Mesendoderm (in vitro differentiated cells): ENCODE measurements at regions not wholly inside any gene's neighbourhood (a gene's known extent, or its start where the extent isn't known, plus 50 kb on each side); places are given as distances from the start of the nearest gene placed in this dataset.

Experiments
- DNase-seq: peaks from one replicate; pipeline ENCODE4 v3.0.0; 2013
- H2AK5ac ChIP-seq: 2 replicates; pipeline ENCODE4 v1.6.1; 2013; ENCODE audit warnings: low read length, inconsistent platforms
- H2BK120ac ChIP-seq: 2 replicates; pipeline ENCODE4 v1.6.1; 2013; ENCODE audit warnings: low read depth, mild to moderate bottlenecking, low read length, moderate library complexity, mixed read lengths
- H2BK15ac ChIP-seq: replicated peaks from 2 replicates; pipeline ENCODE4 v1.6.1; 2013; ENCODE audit warnings: low read depth, mild to moderate bottlenecking, moderate library complexity
- H2BK5ac ChIP-seq: 2 replicates; pipeline ENCODE4 v1.6.1; 2013; ENCODE audit warnings: low read length, inconsistent platforms
- H3K18ac ChIP-seq: 2 replicates; pipeline ENCODE4 v1.6.1; 2013; ENCODE audit warnings: mild to moderate bottlenecking, low read length, mixed read lengths
- H3K23ac ChIP-seq: one replicate; pipeline ENCODE4 v1.6.1; 2013; ENCODE audit warnings: low read length
- H3K27ac ChIP-seq: 2 replicates; pipeline ENCODE4 v1.5.1; 2013; ENCODE audit warnings: low read depth, mild to moderate bottlenecking, inconsistent platforms, low read length, moderate library complexity
- H3K27me3 ChIP-seq: 2 replicates; pipeline ENCODE4 v1.6.1; 2013; ENCODE audit warnings: low read length, control low read depth, mild to moderate bottlenecking, inconsistent platforms; ENCODE audit not compliant: insufficient read depth, poor library complexity
- H3K36me3 ChIP-seq: 2 replicates; pipeline ENCODE4 v1.6.1; 2013; ENCODE audit warnings: low read length, inconsistent platforms; ENCODE audit not compliant: control insufficient read depth, insufficient read depth
- H3K4ac ChIP-seq: one replicate; pipeline ENCODE4 v1.6.1; 2013; ENCODE audit warnings: low read depth, mild to moderate bottlenecking, low read length, moderate library complexity
- H3K4me1 ChIP-seq: 2 replicates; pipeline ENCODE4 v1.6.1; 2013; ENCODE audit warnings: low read depth, low read length, inconsistent platforms; ENCODE audit not compliant: control insufficient read depth
- H3K4me2 ChIP-seq: 2 replicates; pipeline ENCODE4 v1.6.1; 2013; ENCODE audit warnings: low read length
- H3K4me3 ChIP-seq: 2 replicates; pipeline ENCODE4 v1.5.1; 2013; ENCODE audit warnings: mild to moderate bottlenecking, low read length
- H3K56ac ChIP-seq: one replicate; pipeline ENCODE4 v1.6.1; 2013; ENCODE audit warnings: low read length
- H3K79me1 ChIP-seq: 2 replicates; pipeline ENCODE4 v1.6.1; 2013; ENCODE audit warnings: low read length, inconsistent platforms
- H3K79me2 ChIP-seq: 2 replicates; pipeline ENCODE4 v1.6.1; 2013; ENCODE audit warnings: mild to moderate bottlenecking, low read length; ENCODE audit not compliant: control insufficient read depth, insufficient read depth
- H3K9ac ChIP-seq: 2 replicates; pipeline ENCODE4 v1.6.1; 2013; ENCODE audit warnings: low read length, inconsistent platforms
- H4K5ac ChIP-seq: one replicate; pipeline ENCODE4 v1.6.1; 2013; ENCODE audit warnings: low read length
- H4K8ac ChIP-seq: one replicate; pipeline ENCODE4 v1.6.1; 2013; ENCODE audit warnings: low read depth, mild to moderate bottlenecking, control low read depth, low read length, moderate library complexity
- WGBS: extraction: QIAGEN DNeasy Blood & Tissue Kit; methylation state at CpG from one replicate; pipeline ENCODE4 v1.1.7; 2013; ENCODE audit warnings: low lambda C conversion rate, missing lambda C conversion rate; ENCODE audit not compliant: insufficient coverage; ENCODE audit errors: extremely low coverage; 5-methylcytosine and 5-hydroxymethylcytosine counted together

- H3K4ac ChIP-seq: no peak overlapping the region
- H3K79me2 ChIP-seq: no peaks in the 10 kb centered on the region
- no peak overlapping the region for H3K18ac ChIP-seq
- no peaks in the 10 kb centered on the region for H3K4me1 ChIP-seq
- H4K5ac ChIP-seq: no peak overlapping the region
- H3K4me3 ChIP-seq: no peak overlapping the region
- H3K23ac ChIP-seq: no peak overlapping the region
- no peak overlapping the region for H2BK5ac ChIP-seq
- no peak overlapping the region for H2BK15ac ChIP-seq
- no peak overlapping the region for H2BK120ac ChIP-seq
- no peaks in the 10 kb centered on the region for H3K27me3 ChIP-seq
- H3K36me3 ChIP-seq: no peaks in the 10 kb centered on the region
- no peak overlapping the region for H2AK5ac ChIP-seq
- no peak overlapping the region for H3K9ac ChIP-seq
- no peak overlapping the region for H4K8ac ChIP-seq
- DNase-seq: no peak
- H3K56ac ChIP-seq: no peak overlapping the region
- no peak overlapping the region for H3K4me2 ChIP-seq
- no CpG with 5 or more reads among the region's 4 CpGs for WGBS
- H3K27ac ChIP-seq: no peak overlapping the region
- no peaks in the 10 kb centered on the region for H3K79me1 ChIP-seq
Measured at GRCh38 chr3:106025151-106025722, 156.4 kb upstream of the CBLB start.

GRCh38 chr3:106029954-106030626 lies 161.3 kb upstream of the CBLB start:
- Histone ChIP-seq H4K8ac (no peak overlapping the region), H3K79me1 (no peaks in the 10 kb centered on the region), H2BK15ac (no peak overlapping the region), H2AK5ac (no peak overlapping the region), H3K79me2 (no peaks in the 10 kb centered on the region), H3K23ac (no peak overlapping the region), H3K27me3 (no peaks in the 10 kb centered on the region), H3K18ac (no peak overlapping the region), H2BK120ac (no peak overlapping the region), H3K36me3 (no peaks in the 10 kb centered on the region), H3K56ac (no peak overlapping the region), H3K4me1 (no peaks in the 10 kb centered on the region), H3K9ac (no peak overlapping the region), H3K27ac (no peak overlapping the region), H3K4me2 (no peak overlapping the region), H2BK5ac (no peak overlapping the region), H4K5ac (no peak overlapping the region), H3K4me3 (no peak overlapping the region), H3K4ac (no peak overlapping the region)
- WGBS: 100% methylated on average over 2 of the region's 4 CpGs
- DNase-seq: no peak

GRCh38 chr3:106030627-106030963 lies 161.8 kb upstream of the CBLB start:
- H3K18ac ChIP-seq: no peak overlapping the region
- no peaks in the 10 kb centered on the region for H3K4me1 ChIP-seq
- no peak overlapping the region for H2BK5ac ChIP-seq
- no peak overlapping the region for H3K4me3 ChIP-seq
- no peak overlapping the region for H4K5ac ChIP-seq
- H3K79me1 ChIP-seq: no peaks in the 10 kb centered on the region
- H2BK120ac ChIP-seq: no peak overlapping the region
- DNase-seq: no peak
- H3K23ac ChIP-seq: no peak overlapping the region
- H3K27ac ChIP-seq: no peak overlapping the region
- no peak overlapping the region for H3K4ac ChIP-seq
- no peaks in the 10 kb centered on the region for H3K79me2 ChIP-seq
- H2AK5ac ChIP-seq: no peak overlapping the region
- H3K9ac ChIP-seq: no peak overlapping the region
- no peaks in the 10 kb centered on the region for H3K27me3 ChIP-seq
- H4K8ac ChIP-seq: no peak overlapping the region
- H3K4me2 ChIP-seq: no peak overlapping the region
- H2BK15ac ChIP-seq: no peak overlapping the region
- H3K56ac ChIP-seq: no peak overlapping the region
- no peaks in the 10 kb centered on the region for H3K36me3 ChIP-seq

GRCh38 chr3:106032479-106032878 lies 163.7 kb upstream of the CBLB start:
- H3K9ac ChIP-seq: no peak overlapping the region
- H3K4me3 ChIP-seq: no peak overlapping the region
- no peak overlapping the region for H3K4ac ChIP-seq
- no peak overlapping the region for H3K4me2 ChIP-seq
- no peaks in the 10 kb centered on the region for H3K79me1 ChIP-seq
- no peaks in the 10 kb centered on the region for H3K4me1 ChIP-seq
- H4K5ac ChIP-seq: no peak overlapping the region
- H2BK5ac ChIP-seq: no peak overlapping the region
- H2AK5ac ChIP-seq: no peak overlapping the region
- no peaks in the 10 kb centered on the region for H3K79me2 ChIP-seq
- no peaks in the 10 kb centered on the region for H3K36me3 ChIP-seq
- H3K27ac ChIP-seq: no peak overlapping the region
- WGBS: no CpG with 5 or more reads among the region's 2 CpGs
- H2BK15ac ChIP-seq: no peak overlapping the region
- no peak overlapping the region for H3K18ac ChIP-seq
- H2BK120ac ChIP-seq: no peak overlapping the region
- no peak overlapping the region for H4K8ac ChIP-seq
- no peak overlapping the region for H3K23ac ChIP-seq
- DNase-seq: no peak
- no peaks in the 10 kb centered on the region for H3K27me3 ChIP-seq
- H3K56ac ChIP-seq: no peak overlapping the region

GRCh38 chr3:106033654-106034053 lies 164.8 kb upstream of the CBLB start:
- Histone ChIP-seq H3K18ac (no peak overlapping the region), H3K27ac (no peak overlapping the region), H3K27me3 (no peaks in the 10 kb centered on the region), H3K9ac (no peak overlapping the region), H3K4me2 (no peak overlapping the region), H2BK5ac (no peak overlapping the region), H2BK15ac (no peak overlapping the region), H2AK5ac (no peak overlapping the region), H3K79me2 (no peaks in the 10 kb centered on the region), H3K79me1 (no peaks in the 10 kb centered on the region), H3K56ac (no peak overlapping the region), H2BK120ac (no peak overlapping the region), H3K4me3 (no peak overlapping the region), H3K4ac (no peak overlapping the region), H4K5ac (no peak overlapping the region), H3K36me3 (no peaks in the 10 kb centered on the region), H4K8ac (no peak overlapping the region), H3K23ac (no peak overlapping the region), H3K4me1 (no peaks in the 10 kb centered on the region)
- DNase-seq: no peak
- no CpG with 5 or more reads among the region's 2 CpGs for WGBS

GRCh38 chr3:106034313-106034712 lies 165.5 kb upstream of the CBLB start:
- Histone ChIP-seq H4K5ac (no peak overlapping the region), H3K18ac (no peak overlapping the region), H3K4me2 (no peak overlapping the region), H3K9ac (no peak overlapping the region), H3K23ac (no peak overlapping the region), H2BK15ac (no peak overlapping the region), H3K36me3 (no peaks in the 10 kb centered on the region), H2BK120ac (no peak overlapping the region), H3K27me3 (no peaks in the 10 kb centered on the region), H3K4ac (no peak overlapping the region), H3K79me2 (no peaks in the 10 kb centered on the region), H3K4me3 (no peak overlapping the region), H2AK5ac (no peak overlapping the region), H4K8ac (no peak overlapping the region), H2BK5ac (no peak overlapping the region), H3K27ac (no peak overlapping the region), H3K4me1 (no peaks in the 10 kb centered on the region), H3K79me1 (no peaks in the 10 kb centered on the region), H3K56ac (no peak overlapping the region)
- no peak for DNase-seq
- WGBS: no CpG with 5 or more reads among the region's 2 CpGs
